Tibial artery (tissue), 4 donors: ENCODE measurements at regions not wholly inside any gene's neighbourhood (a gene's known extent, or its start where the extent isn't known, plus 50 kb on each side); places are given as distances from the start of the nearest gene placed in this dataset.

Experiments used
- DNase-seq, 2 donors: peaks; one replicate each; pipeline ENCODE4 v3.0.0-alpha.2; 2019
- H3K27ac ChIP-seq, 2 donors: fragments of 200-600 bp; sonication (generic) in 1 of 2; 1 replicate in 1 of 2; 2 replicates in 1 of 2; pipeline ENCODE4 v1.5.1; 2018 to 2019; ENCODE audit warnings: mild to moderate bottlenecking in 1 of 2
- H3K27me3 ChIP-seq, 2 donors: fragments of 200-600 bp; sonication (generic) in 1 of 2; one replicate each; pipeline versions ENCODE4 v1.5.1 to v1.6.0; 2016 to 2019
- H3K36me3 ChIP-seq, 3 donors: fragments of 200-600 bp; sonication (generic) in 2 of 3; one replicate each; pipeline ENCODE4 v1.5.1; 2016 to 2019; ENCODE audit warnings: mild to moderate bottlenecking in 2 of 3
- H3K4me1 ChIP-seq, 4 donors: fragments of 200-600 bp; sonication (generic) in 2 of 4; 1 replicate in 3 of 4; 2 replicates in 1 of 4; pipeline ENCODE4 v1.5.1; 2016 to 2019
- H3K4me3 ChIP-seq, 2 donors: fragments of 200-600 bp; sonication (generic) in 1 of 2; 1 replicate in 1 of 2; 2 replicates in 1 of 2; pipeline ENCODE4 v1.5.1; 2018 to 2019; ENCODE audit warnings: mild to moderate bottlenecking in 2 of 2
- H3K9me3 ChIP-seq, 3 donors: fragments of 200-600 bp; sonication (generic) in 1 of 3; one replicate each; pipeline ENCODE4 v1.5.1; 2016 to 2019
- CTCF ChIP-seq, 2 experiments: fragments of 200-600 bp in 1 of 2; fragments of 450-650 bp in 1 of 2; IDR thresholded peaks; one replicate each; pipeline ENCODE4 v1.5.1; 2017 to 2019; ENCODE audit warnings: antibody characterized with exemption in 2 of 2, mild to moderate bottlenecking in 1 of 2, moderate library complexity in 1 of 2
- intact Hi-C: fragments of 100-400 bp; cut with DNase I; formaldehyde crosslinking; loops from one replicate; pipeline ENCODE4 v1.15.0; 2023; ENCODE audit warnings: low total_unique reads

GRCh38 chr1:83802460-83803152 lies 196.3 kb downstream of the TTLL7 start:
- no peak for TF ChIP-seq CTCF (IDR thresholded peaks at IDR 0.05)
- no peak for DNase-seq
- intact Hi-C loops = no loop called here
- no peaks in the 10 kb centered on the region for H3K36me3 ChIP-seq
- H3K27ac ChIP-seq = no peak overlapping the region
- no peaks in the 10 kb centered on the region for H3K27me3 ChIP-seq
- no peak overlapping the region for H3K4me3 ChIP-seq
- H3K4me1 ChIP-seq = peaks cover 0 to 11% (median 3%) of the 10 kb centered on the region in 4 donors
- H3K9me3 ChIP-seq = no peaks in the 10 kb centered on the region

GRCh38 chr1:83802023-83802422 lies 196.9 kb downstream of the TTLL7 start:
- no peak for TF ChIP-seq CTCF (IDR thresholded peaks at IDR 0.05)
- H3K27me3 ChIP-seq = no peaks in the 10 kb centered on the region
- intact Hi-C loops = no loop called here
- no peaks in the 10 kb centered on the region for H3K36me3 ChIP-seq
- peaks cover 0 to 11% (median 3%) of the 10 kb centered on the region in 4 donors for H3K4me1 ChIP-seq
- no peak overlapping the region for H3K4me3 ChIP-seq
- DNase-seq = no peak
- no peaks in the 10 kb centered on the region for H3K9me3 ChIP-seq
- H3K27ac ChIP-seq = no peak overlapping the region

- no peaks in the 10 kb centered on the region for H3K27me3 ChIP-seq
- DNase-seq = no peak
- H3K36me3 ChIP-seq = no peaks in the 10 kb centered on the region
- no peak overlapping the region for H3K4me3 ChIP-seq
- H3K4me1 ChIP-seq = peaks cover 0 to 11% (median 3%) of the 10 kb centered on the region in 4 donors
- intact Hi-C loops = no loop called here
- TF ChIP-seq CTCF (IDR thresholded peaks at IDR 0.05) = no peak
- H3K27ac ChIP-seq = no peak overlapping the region
- no peaks in the 10 kb centered on the region for H3K9me3 ChIP-seq
Observed at GRCh38 chr1:83800066-83800465, 198.9 kb downstream of the TTLL7 start.

- Histone ChIP-seq H3K9me3 (no peaks in the 10 kb centered on the region), H3K4me1 (peaks cover 0 to 11% (median 3%) of the 10 kb centered on the region in 4 donors), H3K36me3 (no peaks in the 10 kb centered on the region), H3K4me3 (no peak overlapping the region), H3K27me3 (no peaks in the 10 kb centered on the region), H3K27ac (no peak overlapping the region)
- intact Hi-C loops = no loop called here
- DNase-seq = no peak
- TF ChIP-seq CTCF (IDR thresholded peaks at IDR 0.05) = no peak
Observed at GRCh38 chr1:83799594-83799993, 199.3 kb downstream of the TTLL7 start.

GRCh38 chr1:83798965-83799364 lies 200.0 kb downstream of the TTLL7 start:
- H3K27me3 ChIP-seq = no peaks in the 10 kb centered on the region
- TF ChIP-seq CTCF (IDR thresholded peaks at IDR 0.05) = no peak
- DNase-seq = no peak
- H3K9me3 ChIP-seq = no peaks in the 10 kb centered on the region
- H3K36me3 ChIP-seq = no peaks in the 10 kb centered on the region
- intact Hi-C loops = no loop called here
- H3K4me3 ChIP-seq = no peak overlapping the region
- peaks cover 0 to 11% (median 3%) of the 10 kb centered on the region in 4 donors for H3K4me1 ChIP-seq
- no peak overlapping the region for H3K27ac ChIP-seq
